BJ (cell line): ENCODE measurements at regions not wholly inside any gene's neighbourhood (a gene's known extent, or its start where the extent isn't known, plus 50 kb on each side); places are given as distances from the start of the nearest gene placed in this dataset.

Source experiments
- CTCF ChIA-PET: fragments of 350-600 bp; formaldehyde crosslinking; extraction: SDS; loops from one replicate; lab custom pipeline; 2021; ENCODE audit warnings: antibody characterized with exemption, inconsistent platforms; lab: Yijun Ruan, JAX
- POLR2A ChIA-PET: fragments of 300-600 bp; sonication (Branson Sonifier 250); formaldehyde crosslinking; extraction: SDS; loops from one replicate; lab custom pipeline; 2021; ENCODE audit warnings: antibody characterized with exemption; lab: Charles Lee
- DNase-seq: peaks from one replicate; pipeline ENCODE4 v3.0.0-alpha.2; 2011; ENCODE audit warnings: low read depth
- H3K27me3 ChIP-seq: 2 replicates; pipeline ENCODE4 v1.6.0; 2011; ENCODE audit warnings: low read length; ENCODE audit not compliant: control insufficient read depth, insufficient read depth
- H3K36me3 ChIP-seq: 2 replicates; pipeline ENCODE4 v1.5.1; 2011; ENCODE audit warnings: low read length; ENCODE audit not compliant: control insufficient read depth, insufficient read depth
- H3K4me3 ChIP-seq: 2 replicates; pipeline ENCODE4 v1.5.1; 2011; ENCODE audit warnings: low read depth, mild to moderate bottlenecking, control low read depth, low read length
- TF ChIP-seq, protein P1 (sequence below): IDR thresholded peaks from 2 replicates; pipeline ENCODE4 v1.5.1; 2011; ENCODE audit warnings: low read depth, mild to moderate bottlenecking, control low read depth, inconsistent platforms, low read length, moderate library complexity; ENCODE audit not compliant: insufficient read depth

DNA sequence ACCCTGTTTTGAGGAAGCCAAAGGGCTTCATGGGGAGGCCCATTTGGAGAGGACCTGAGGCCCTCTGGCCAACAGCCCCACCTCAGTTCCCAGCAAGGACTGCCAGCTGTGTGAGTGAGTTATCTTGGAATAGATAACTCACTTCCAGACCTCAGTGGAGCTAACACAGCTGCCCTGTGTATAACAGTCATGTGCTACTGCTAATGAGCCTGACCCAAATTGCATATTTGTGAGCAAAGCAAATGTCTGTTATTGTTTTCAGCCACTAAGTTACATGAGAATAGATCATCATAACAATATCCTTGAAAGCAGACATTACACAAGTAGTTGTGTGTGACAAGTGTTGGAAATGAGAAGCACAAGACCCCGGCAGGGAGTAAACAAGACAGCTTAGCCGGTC is 355.8 kb downstream of the MCTP2 start:
- Histone ChIP-seq H3K36me3 (no peaks in the 10 kb centered on the region), H3K4me3 (no peak overlapping the region), H3K27me3 (no peaks in the 10 kb centered on the region)
- DNase-seq: no peak
- ChIA-PET POLR2A (no interaction called here), CTCF (no interaction called here)
- TF ChIP-seq, protein P1, sequence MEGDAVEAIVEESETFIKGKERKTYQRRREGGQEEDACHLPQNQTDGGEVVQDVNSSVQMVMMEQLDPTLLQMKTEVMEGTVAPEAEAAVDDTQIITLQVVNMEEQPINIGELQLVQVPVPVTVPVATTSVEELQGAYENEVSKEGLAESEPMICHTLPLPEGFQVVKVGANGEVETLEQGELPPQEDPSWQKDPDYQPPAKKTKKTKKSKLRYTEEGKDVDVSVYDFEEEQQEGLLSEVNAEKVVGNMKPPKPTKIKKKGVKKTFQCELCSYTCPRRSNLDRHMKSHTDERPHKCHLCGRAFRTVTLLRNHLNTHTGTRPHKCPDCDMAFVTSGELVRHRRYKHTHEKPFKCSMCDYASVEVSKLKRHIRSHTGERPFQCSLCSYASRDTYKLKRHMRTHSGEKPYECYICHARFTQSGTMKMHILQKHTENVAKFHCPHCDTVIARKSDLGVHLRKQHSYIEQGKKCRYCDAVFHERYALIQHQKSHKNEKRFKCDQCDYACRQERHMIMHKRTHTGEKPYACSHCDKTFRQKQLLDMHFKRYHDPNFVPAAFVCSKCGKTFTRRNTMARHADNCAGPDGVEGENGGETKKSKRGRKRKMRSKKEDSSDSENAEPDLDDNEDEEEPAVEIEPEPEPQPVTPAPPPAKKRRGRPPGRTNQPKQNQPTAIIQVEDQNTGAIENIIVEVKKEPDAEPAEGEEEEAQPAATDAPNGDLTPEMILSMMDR: no peak

- no peaks in the 10 kb centered on the region for H3K27me3 ChIP-seq
- DNase-seq: no peak
- POLR2A ChIA-PET: no interaction called here
These were observed 357.6 kb downstream of the MCTP2 start for GRCh38 chr15:94588993-94589392.

GRCh38 chr15:94592495-94592894 is 361.1 kb downstream of the MCTP2 start:
- ChIA-PET POLR2A (no interaction called here), CTCF (no interaction called here)
- TF ChIP-seq, protein P1: no peak
- Histone ChIP-seq H3K4me3 (no peak overlapping the region), H3K27me3 (no peaks in the 10 kb centered on the region), H3K36me3 (no peaks in the 10 kb centered on the region)
- DNase-seq: no peak

More at GRCh38 chr15:94588993-94589392, 357.6 kb downstream of the MCTP2 start:
- Histone ChIP-seq H3K4me3 (no peak overlapping the region), H3K36me3 (no peaks in the 10 kb centered on the region)
- CTCF ChIA-PET: interaction anchor here (0.6 kb wide), 1 partner anchor 1850 kb away, joined by 3 read pairs; no protein-coding TSS in a partner anchor
- TF ChIP-seq, protein P1: no peak

- no peaks in the 10 kb centered on the region for H3K36me3 ChIP-seq
- H3K27me3 ChIP-seq: no peaks in the 10 kb centered on the region
- POLR2A ChIA-PET: no interaction called here
- CTCF ChIA-PET: no interaction called here
- no peak overlapping the region for H3K4me3 ChIP-seq
- TF ChIP-seq, protein P1: no peak
- no peak for DNase-seq
These were observed 365.3 kb downstream of the MCTP2 start for GRCh38 chr15:94596707-94597106.

- CTCF ChIA-PET: no interaction called here
- H3K27me3 ChIP-seq: no peaks in the 10 kb centered on the region
- H3K36me3 ChIP-seq: no peaks in the 10 kb centered on the region
- no peak overlapping the region for H3K4me3 ChIP-seq
- POLR2A ChIA-PET: no interaction called here
- no peak for DNase-seq
- TF ChIP-seq, protein P1: no peak
These were observed 369.1 kb downstream of the MCTP2 start for GRCh38 chr15:94600505-94600904.
